GM20000 (cell line): ENCODE measurements at regions not wholly inside any gene's neighbourhood (a gene's known extent, or its start where the extent isn't known, plus 50 kb on each side); places are given as distances from the start of the nearest gene placed in this dataset.

Experiments
- DNase-seq: peaks from one replicate; pipeline ENCODE4 v3.0.0; 2012; ENCODE audit warnings: low spot score
- TF ChIP-seq, protein P1 (sequence below): IDR thresholded peaks from 2 replicates; pipeline ENCODE4 v1.5.1; 2012; ENCODE audit warnings: mild to moderate bottlenecking, control low read depth; ENCODE audit errors: extremely low read depth, missing control alignments

DNA sequence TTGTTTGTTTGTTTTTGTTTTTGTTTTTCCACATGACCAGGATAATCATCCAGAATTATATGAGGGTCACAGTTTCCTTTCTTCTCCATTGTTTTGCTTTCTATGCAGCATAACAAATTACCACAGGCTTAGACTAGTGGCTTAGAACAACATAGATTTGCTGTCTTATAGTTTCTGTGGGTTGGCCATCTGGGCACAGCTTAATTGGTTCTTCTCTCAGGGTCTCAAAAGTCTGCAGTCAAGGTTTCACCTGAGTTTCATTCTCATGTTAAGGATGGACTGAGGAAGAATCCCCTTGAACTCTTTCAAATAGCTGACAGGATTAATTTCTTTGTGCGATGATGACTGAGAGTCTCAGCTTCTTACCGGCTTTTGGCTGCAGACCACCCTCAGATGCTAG, 559.8 kb downstream of the PRDM9 start:
- no peak for DNase-seq
- TF ChIP-seq, protein P1, sequence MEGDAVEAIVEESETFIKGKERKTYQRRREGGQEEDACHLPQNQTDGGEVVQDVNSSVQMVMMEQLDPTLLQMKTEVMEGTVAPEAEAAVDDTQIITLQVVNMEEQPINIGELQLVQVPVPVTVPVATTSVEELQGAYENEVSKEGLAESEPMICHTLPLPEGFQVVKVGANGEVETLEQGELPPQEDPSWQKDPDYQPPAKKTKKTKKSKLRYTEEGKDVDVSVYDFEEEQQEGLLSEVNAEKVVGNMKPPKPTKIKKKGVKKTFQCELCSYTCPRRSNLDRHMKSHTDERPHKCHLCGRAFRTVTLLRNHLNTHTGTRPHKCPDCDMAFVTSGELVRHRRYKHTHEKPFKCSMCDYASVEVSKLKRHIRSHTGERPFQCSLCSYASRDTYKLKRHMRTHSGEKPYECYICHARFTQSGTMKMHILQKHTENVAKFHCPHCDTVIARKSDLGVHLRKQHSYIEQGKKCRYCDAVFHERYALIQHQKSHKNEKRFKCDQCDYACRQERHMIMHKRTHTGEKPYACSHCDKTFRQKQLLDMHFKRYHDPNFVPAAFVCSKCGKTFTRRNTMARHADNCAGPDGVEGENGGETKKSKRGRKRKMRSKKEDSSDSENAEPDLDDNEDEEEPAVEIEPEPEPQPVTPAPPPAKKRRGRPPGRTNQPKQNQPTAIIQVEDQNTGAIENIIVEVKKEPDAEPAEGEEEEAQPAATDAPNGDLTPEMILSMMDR, result no peak

DNA sequence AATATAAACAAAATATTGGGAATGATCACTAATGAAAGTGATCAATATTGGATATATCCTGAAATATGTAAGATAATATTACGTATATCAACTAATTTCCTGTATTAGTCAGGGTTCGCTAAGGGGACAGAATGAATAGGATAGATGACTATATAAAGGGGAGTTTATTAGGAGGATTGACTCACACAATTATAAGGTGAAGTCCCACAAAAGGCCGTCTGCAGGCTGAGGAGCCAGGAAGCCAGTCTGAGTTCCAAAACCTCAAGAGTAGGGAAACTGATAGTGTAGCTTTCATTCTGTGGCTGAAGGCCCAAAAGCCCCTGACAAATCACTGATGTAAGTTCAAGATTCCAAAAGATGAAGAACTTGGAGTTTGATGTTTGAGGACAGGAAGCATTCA, 561.1 kb downstream of the PRDM9 start:
- no peak for DNase-seq
- TF ChIP-seq, protein P1, result no peak

DNA sequence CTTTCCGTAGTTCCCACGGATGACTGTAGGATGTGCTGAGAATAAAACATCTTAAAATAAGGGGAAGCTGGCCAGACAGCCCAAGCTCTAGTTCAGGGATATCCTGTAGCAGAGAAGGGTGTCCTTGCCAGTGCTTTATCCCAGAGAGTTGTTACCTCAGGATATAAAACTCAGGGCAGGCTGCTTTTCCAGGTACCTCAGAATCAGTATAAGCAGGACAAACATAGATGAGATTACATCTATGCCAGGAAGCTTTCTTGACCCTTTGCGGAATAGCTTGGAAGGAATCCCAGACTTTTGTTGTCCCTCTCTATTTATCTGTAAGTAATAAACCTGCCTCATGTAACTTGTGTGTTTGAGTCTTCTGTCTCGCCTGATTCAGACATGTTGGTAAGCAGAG, 565.7 kb downstream of the PRDM9 start:
- DNase-seq, result no peak
- TF ChIP-seq, protein P1, result no peak

DNA sequence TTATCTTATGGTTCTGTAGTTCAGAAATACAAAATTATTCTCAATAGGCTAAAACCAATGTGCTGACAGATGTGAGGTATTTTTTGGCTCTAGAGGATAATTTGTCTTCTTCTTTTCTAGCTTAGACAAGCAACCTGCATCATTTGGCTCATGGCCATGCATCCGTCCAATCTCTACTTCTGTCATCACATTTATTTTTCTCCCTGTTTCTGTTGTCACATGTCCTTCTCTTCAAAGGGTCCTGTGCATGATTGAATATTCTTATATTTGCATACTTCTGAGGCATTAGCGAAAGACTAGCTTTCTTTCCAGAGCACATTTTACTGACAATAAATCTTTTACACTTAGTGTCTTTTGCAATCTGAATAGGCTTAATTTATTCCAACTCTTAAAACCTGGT, 564.7 kb downstream of the CDH10 start:
- TF ChIP-seq, protein P1, result no peak
- no peak for DNase-seq

DNA sequence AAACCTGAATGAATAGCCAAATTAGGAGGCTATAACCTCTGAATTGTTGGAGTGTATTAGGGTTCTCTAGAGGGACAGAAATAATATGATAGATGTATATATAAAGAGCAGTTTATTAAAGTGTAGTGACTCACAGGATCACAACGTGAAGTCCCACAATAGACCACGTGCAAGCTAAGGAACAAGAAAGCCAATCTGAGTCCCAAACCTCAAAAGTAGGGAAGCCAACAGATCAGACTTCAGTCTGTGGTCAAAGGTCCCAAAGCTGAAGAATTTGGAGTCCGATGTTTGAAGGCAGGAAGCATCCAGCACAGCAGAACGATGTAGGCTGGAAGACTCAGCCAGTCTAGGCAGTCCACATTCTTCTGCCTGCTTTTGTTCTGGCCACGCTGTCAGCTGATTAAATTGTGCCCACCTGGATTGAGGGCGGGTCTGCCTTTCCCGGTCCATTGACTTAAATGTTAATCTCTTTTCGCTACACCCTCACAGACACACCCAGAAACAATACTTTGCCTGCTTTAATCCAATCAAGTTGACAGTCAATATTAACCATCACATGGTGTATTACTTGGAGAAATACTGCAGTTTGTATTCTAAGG, 550.6 kb downstream of the CDH10 start:
- DNase-seq, result no peak
- TF ChIP-seq, protein P1, result no peak

DNA sequence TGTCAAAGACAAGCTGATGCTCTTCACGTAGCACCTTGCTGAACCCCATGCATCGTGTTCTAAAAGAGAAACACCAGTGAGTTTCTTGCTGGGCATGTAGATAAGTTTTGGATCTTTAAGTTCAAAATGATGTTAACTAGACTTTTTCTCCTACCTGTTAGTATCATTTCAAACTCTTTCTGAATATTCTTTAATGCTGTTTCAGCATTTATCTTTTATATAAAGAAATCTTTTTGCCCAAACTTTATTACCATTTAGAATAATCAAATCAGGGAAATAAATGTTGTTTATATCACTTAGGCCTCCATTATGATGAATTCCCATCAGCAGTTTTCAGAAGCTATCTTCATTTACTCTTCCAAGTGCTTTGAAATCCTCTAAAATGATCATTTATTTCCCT, 542.8 kb downstream of the CDH10 start:
- no peak for DNase-seq
- TF ChIP-seq, protein P1, result no peak

DNA sequence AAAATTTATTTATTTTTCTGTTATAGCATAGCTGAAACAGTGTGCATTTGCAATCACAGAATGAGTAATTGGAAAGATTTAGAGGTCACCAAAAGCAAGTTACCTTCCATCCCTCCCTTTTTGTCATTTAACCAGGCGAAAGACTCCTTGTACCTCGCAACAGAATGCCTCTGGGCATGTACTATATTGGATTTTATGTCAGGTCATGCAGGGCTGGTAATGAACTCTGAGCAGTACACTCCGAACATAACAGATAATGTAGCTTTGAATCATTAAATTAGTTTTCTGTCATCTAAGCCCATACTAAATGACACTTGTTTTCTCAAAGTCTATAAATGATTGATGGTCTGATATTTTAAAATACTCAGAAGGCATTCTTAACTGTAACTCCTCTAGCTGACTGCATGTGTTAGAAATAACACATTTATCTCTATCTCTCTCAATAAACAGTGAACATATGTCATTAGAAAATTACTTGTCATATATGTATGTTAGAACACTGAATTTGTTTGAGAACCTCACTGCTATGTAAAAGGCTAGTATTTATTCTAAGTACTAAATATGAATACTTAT, 541.2 kb downstream of the CDH10 start:
- TF ChIP-seq, protein P1, result no peak
- DNase-seq, result no peak
